Stimulated activated CD4-positive, alpha-beta T cell treated with anti-CD3 and anti-CD28 coated beads, Interleukin-15, amount 100 ng/mL, for 1 hour (primary cell): ENCODE measurements at regions not wholly inside any gene's neighbourhood (a gene's known extent, or its start where the extent isn't known, plus 50 kb on each side); places are given as distances from the start of the nearest gene placed in this dataset.

Experiments used
- DNase-seq, 2 donors: peaks; one replicate each; pipeline ENCODE4 v3.0.0-alpha.2; 2020; ENCODE audit warnings: low read depth in 1 of 2, low spot score in 1 of 2

GRCh38 chr2:898319-898718, 52.3 kb upstream of the SNTG2 start:
- no peak for DNase-seq

GRCh38 chr2:897091-897490, 53.6 kb upstream of the SNTG2 start:
- DNase-seq, result no peak

GRCh38 chr2:893311-893710, 57.3 kb upstream of the SNTG2 start:
- DNase-seq, result no peak

- no peak for DNase-seq
Measured at GRCh38 chr2:892892-893291, 57.8 kb upstream of the SNTG2 start.

GRCh38 chr2:892401-892800, 58.2 kb upstream of the SNTG2 start:
- DNase-seq, result no peak

- DNase-seq, result no peak
Measured at GRCh38 chr2:891734-892133, 58.9 kb upstream of the SNTG2 start.

GRCh38 chr2:890791-891190, 59.9 kb upstream of the SNTG2 start:
- DNase-seq, result no peak

- DNase-seq, result no peak
Measured at GRCh38 chr2:890214-890613, 60.4 kb upstream of the SNTG2 start.

GRCh38 chr2:888906-889566, 61.6 kb upstream of the SNTG2 start:
- no peak for DNase-seq

GRCh38 chr2:888211-888801, 62.3 kb upstream of the SNTG2 start:
- DNase-seq, result no peak

- no peak for DNase-seq
Measured at GRCh38 chr2:887639-888038, 63.0 kb upstream of the SNTG2 start.

GRCh38 chr2:886072-887022, 64.3 kb upstream of the SNTG2 start:
- no peak for DNase-seq

- no peak for DNase-seq
Measured at GRCh38 chr2:885230-886071, 65.2 kb upstream of the SNTG2 start.

- no peak for DNase-seq
Measured at GRCh38 chr2:883803-884748, 66.6 kb upstream of the SNTG2 start.

- no peak for DNase-seq
Measured at GRCh38 chr2:883260-883802, 67.3 kb upstream of the SNTG2 start.

GRCh38 chr2:881204-881918, 69.3 kb upstream of the SNTG2 start:
- DNase-seq, result no peak

- no peak for DNase-seq
Measured at GRCh38 chr2:880201-880970, 70.3 kb upstream of the SNTG2 start.

- no peak for DNase-seq
Measured at GRCh38 chr2:879540-879939, 71.1 kb upstream of the SNTG2 start.
